Mammary epithelial cell (primary cell): ENCODE measurements at regions not wholly inside any gene's neighbourhood (a gene's known extent, or its start where the extent isn't known, plus 50 kb on each side); places are given as distances from the start of the nearest gene placed in this dataset.

ENCODE experiments used
- CTCF ChIP-seq, 2 donors: IDR thresholded peaks in 1 of 2; conservative IDR thresholded peaks in 1 of 2; 2 replicates each; pipeline ENCODE4 v1.5.1; 2011 to 2012; ENCODE audit warnings: inconsistent platforms in 2 of 2, low read length in 2 of 2, mild to moderate bottlenecking in 2 of 2, control low read depth in 1 of 2, low read depth in 1 of 2; ENCODE audit not compliant: insufficient read depth in 1 of 2; ENCODE audit errors: extremely low read depth in 1 of 2
- EZH2 ChIP-seq: IDR thresholded peaks from 2 replicates; pipeline ENCODE4 v1.6.1; 2012; ENCODE audit warnings: low read length, inconsistent platforms, borderline replicate concordance

GRCh38 chr6:44778513-44778912, 391.0 kb downstream of the CDC5L start:
- TF ChIP-seq CTCF (conservative IDR thresholded peaks at IDR 0.05 in 1 of 2, IDR thresholded peaks at IDR 0.05 in 1 of 2; ENCODE audit: extremely low read depth in 1 of 2, insufficient read depth in 1 of 2, low read depth in 1 of 2, low read length in 2 of 2) (no peak), EZH2 (no peak)
